ENCODE measurements at regions not wholly inside any gene's neighbourhood (a gene's known extent, or its start where the extent isn't known, plus 50 kb on each side); places are given as distances from the start of the nearest gene placed in this dataset.

GRCh38 chr12:116393255-116393654 lies 115.8 kb upstream of the MED13L start:
- no peak for ATAC-seq (ENCODE audit: low read depth)
- Mint-ChIP-seq H3K4me3 (no peak overlapping the region), H3K27me3 (no peaks in the 10 kb centered on the region), H3K4me1 (peaks cover 2% of the 10 kb centered on the region), H3K9me3 (ENCODE audit: insufficient read depth) (peaks cover 2% of the 10 kb centered on the region), H3K27ac (no peak overlapping the region)
- Histone ChIP-seq H3K27ac (ENCODE audit: low read length in 2 of 2) (no peak overlapping the region), H3K9ac (ENCODE audit: low read length) (no peak overlapping the region), H3K4me2 (replicated peaks; ENCODE audit: low read depth, low read length, poor library complexity, severe bottlenecking) (no peak overlapping the region), H3K36me3 (replicated peaks in 1 of 2; ENCODE audit: control extremely low read depth in 1 of 2, control insufficient read depth in 1 of 2, extremely low read depth in 1 of 2, insufficient read depth in 2 of 2, low read length in 1 of 2) (no peaks in the 10 kb centered on the region), H2AFZ (ENCODE audit: insufficient read depth, low read depth, low read length, poor library complexity, severe bottlenecking) (no peak overlapping the region), H3K9me3 (ENCODE audit: control extremely low read depth in 1 of 3, control insufficient read depth in 2 of 3, insufficient read depth in 1 of 3, low read length in 2 of 3) (peaks cover 1 to 10% (median 9%) of the 10 kb centered on the region in 3 donors), H3K79me2 (ENCODE audit: control insufficient read depth, insufficient read depth, low read length) (no peaks in the 10 kb centered on the region), H3K27me3 (replicated peaks in 1 of 4; ENCODE audit: control extremely low read depth in 1 of 4, control insufficient read depth in 3 of 4, insufficient read depth in 4 of 4, low read length in 3 of 4) (no peaks in the 10 kb centered on the region), H3K4me3 (ENCODE audit: control extremely low read depth in 1 of 5, extremely low read depth in 1 of 5, insufficient read depth in 1 of 5, low read depth in 2 of 5, low read length in 4 of 5) (no peak overlapping the region), H3K4me1 (ENCODE audit: control insufficient read depth in 2 of 2, insufficient read depth in 2 of 2, low read length in 2 of 2) (no peaks in the 10 kb centered on the region), H4K20me1 (ENCODE audit: control insufficient read depth, insufficient read depth, low read length, poor library complexity, severe bottlenecking) (no peaks in the 10 kb centered on the region)
- intact Hi-C loops (cut with micrococcal nuclease): no loop called here
- POLR2A ChIA-PET: no interaction called here
- TF ChIP-seq EZH2 (IDR thresholded peaks at IDR 0.05; ENCODE audit: borderline replicate concordance, insufficient read depth, low read depth, low read length, poor library complexity, severe bottlenecking): no peak
- TF ChIP-seq CTCF (IDR thresholded peaks at IDR 0.05): no peak
- DNase-seq: no peak
- WGBS (ENCODE audit: insufficient coverage): 54% methylated on average over 9 of the region's 10 CpGs
- CTCF ChIA-PET: no interaction called here

- DNase-seq (no peak), ATAC-seq (ENCODE audit: low read depth) (no peak)
- Histone ChIP-seq H3K36me3 (replicated peaks in 1 of 2; ENCODE audit: control extremely low read depth in 1 of 2, control insufficient read depth in 1 of 2, extremely low read depth in 1 of 2, insufficient read depth in 2 of 2, low read length in 1 of 2) (no peaks in the 10 kb centered on the region), H3K9me3 (ENCODE audit: control extremely low read depth in 1 of 3, control insufficient read depth in 2 of 3, insufficient read depth in 1 of 3, low read length in 2 of 3) (peaks cover 3 to 17% (median 10%) of the 10 kb centered on the region in 3 donors), H3K4me1 (ENCODE audit: control insufficient read depth in 2 of 2, insufficient read depth in 2 of 2, low read length in 2 of 2) (no peaks in the 10 kb centered on the region), H2AFZ (ENCODE audit: insufficient read depth, low read depth, low read length, poor library complexity, severe bottlenecking) (no peak overlapping the region), H3K27me3 (replicated peaks in 1 of 4; ENCODE audit: control extremely low read depth in 1 of 4, control insufficient read depth in 3 of 4, insufficient read depth in 4 of 4, low read length in 3 of 4) (no peaks in the 10 kb centered on the region), H3K4me2 (replicated peaks; ENCODE audit: low read depth, low read length, poor library complexity, severe bottlenecking) (no peak overlapping the region), H3K27ac (ENCODE audit: low read length in 2 of 2) (no peak overlapping the region), H3K79me2 (ENCODE audit: control insufficient read depth, insufficient read depth, low read length) (no peaks in the 10 kb centered on the region), H3K9ac (ENCODE audit: low read length) (no peak overlapping the region), H4K20me1 (ENCODE audit: control insufficient read depth, insufficient read depth, low read length, poor library complexity, severe bottlenecking) (no peaks in the 10 kb centered on the region), H3K4me3 (ENCODE audit: control extremely low read depth in 1 of 5, extremely low read depth in 1 of 5, insufficient read depth in 1 of 5, low read depth in 2 of 5, low read length in 4 of 5) (no peak overlapping the region)
- peaks cover 8% of the 10 kb centered on the region for H3K9me3 Mint-ChIP-seq (ENCODE audit: insufficient read depth)
- whole genome bisulfite sequencing (ENCODE audit: insufficient coverage): 67% methylated on average over 4 of the region's 14 CpGs
- H3K4me1 Mint-ChIP-seq: peaks cover 2% of the 10 kb centered on the region
- no peaks in the 10 kb centered on the region for H3K27me3 Mint-ChIP-seq
- H3K27ac Mint-ChIP-seq: no peak overlapping the region
- ChIA-PET POLR2A (no interaction called here), CTCF (no interaction called here)
- H3K4me3 Mint-ChIP-seq: no peak overlapping the region
- intact Hi-C loops (cut with micrococcal nuclease): no loop called here
- TF ChIP-seq CTCF (IDR thresholded peaks at IDR 0.05) (no peak), EZH2 (IDR thresholded peaks at IDR 0.05; ENCODE audit: borderline replicate concordance, insufficient read depth, low read depth, low read length, poor library complexity, severe bottlenecking) (no peak)
Measured at GRCh38 chr12:116393859-116394650, 116.6 kb upstream of the MED13L start.

Measured in B cell (primary cell).